Trophoblast cell (in vitro differentiated cells and primary cell): ENCODE measurements at regions not wholly inside any gene's neighbourhood (a gene's known extent, or its start where the extent isn't known, plus 50 kb on each side); places are given as distances from the start of the nearest gene placed in this dataset.

ENCODE experiments used
- DNase-seq, 2 donors: peaks; one replicate each; pipeline ENCODE4 v3.0.0-alpha.2; 2016
- H2AFZ ChIP-seq: 2 replicates; pipeline ENCODE4 v1.6.1; 2013; ENCODE audit warnings: low read length, moderate library complexity, mild to moderate bottlenecking; ENCODE audit not compliant: insufficient read depth, poor library complexity
- H2AK5ac ChIP-seq: 2 replicates; pipeline ENCODE4 v1.6.1; 2013; ENCODE audit warnings: mild to moderate bottlenecking, low read length
- H2BK120ac ChIP-seq: 2 replicates; pipeline ENCODE4 v1.6.1; 2013; ENCODE audit warnings: low read length, mild to moderate bottlenecking, moderate library complexity; ENCODE audit not compliant: insufficient read depth, poor library complexity
- H2BK12ac ChIP-seq: 2 replicates; pipeline ENCODE4 v1.6.1; 2013; ENCODE audit warnings: mild to moderate bottlenecking, low read length, moderate library complexity
- H2BK5ac ChIP-seq: 2 replicates; pipeline ENCODE4 v1.6.1; 2013; ENCODE audit warnings: low read length, low read depth, moderate library complexity, mild to moderate bottlenecking; ENCODE audit not compliant: poor library complexity
- H3K14ac ChIP-seq: 2 replicates; pipeline ENCODE4 v1.6.1; 2013; ENCODE audit warnings: mild to moderate bottlenecking, low read length
- H3K18ac ChIP-seq: 2 replicates; pipeline ENCODE4 v1.6.1; 2013; ENCODE audit warnings: mild to moderate bottlenecking, low read length
- H3K23ac ChIP-seq: 2 replicates; pipeline ENCODE4 v1.6.1; 2013; ENCODE audit warnings: low read length
- H3K27ac ChIP-seq: 2 replicates; pipeline ENCODE4 v1.5.1; 2013; ENCODE audit warnings: low read depth, mild to moderate bottlenecking, inconsistent platforms, low read length, moderate library complexity
- H3K27me3 ChIP-seq: 2 replicates; pipeline ENCODE4 v1.6.1; 2013; ENCODE audit warnings: inconsistent platforms, mild to moderate bottlenecking, low read length, moderate library complexity; ENCODE audit not compliant: insufficient read depth
- H3K36me3 ChIP-seq, 2 experiments: 1 replicate in 1 of 2; 2 replicates in 1 of 2; pipeline ENCODE4 v1.6.1; 2013; ENCODE audit warnings: low read length in 2 of 2, mild to moderate bottlenecking in 2 of 2, moderate library complexity in 1 of 2; ENCODE audit not compliant: insufficient read depth in 2 of 2, control insufficient read depth in 1 of 2
- H3K4ac ChIP-seq: 2 replicates; pipeline ENCODE4 v1.6.1; 2013; ENCODE audit warnings: low read depth, mild to moderate bottlenecking, low read length, moderate library complexity
- H3K4me1 ChIP-seq, 2 experiments: 1 replicate in 1 of 2; 2 replicates in 1 of 2; pipeline ENCODE4 v1.6.1; 2013; ENCODE audit warnings: low read length in 2 of 2, mild to moderate bottlenecking in 2 of 2, moderate library complexity in 1 of 2; ENCODE audit not compliant: insufficient read depth in 2 of 2, control insufficient read depth in 1 of 2
- H3K4me2 ChIP-seq: 2 replicates; pipeline ENCODE4 v1.6.1; 2013; ENCODE audit warnings: inconsistent platforms, mild to moderate bottlenecking, low read length, moderate library complexity
- H3K4me3 ChIP-seq: 2 replicates; pipeline ENCODE4 v1.5.1; 2013; ENCODE audit warnings: mild to moderate bottlenecking, low read depth, low read length, inconsistent platforms
- H3K79me1 ChIP-seq: one replicate; pipeline ENCODE4 v1.6.1; 2013; ENCODE audit warnings: low read length
- H3K79me2 ChIP-seq: 2 replicates; pipeline ENCODE4 v1.6.1; 2013; ENCODE audit warnings: low read length, mild to moderate bottlenecking; ENCODE audit not compliant: control insufficient read depth, insufficient read depth, poor library complexity
- H3K9ac ChIP-seq: 2 replicates; pipeline ENCODE4 v1.6.1; 2013; ENCODE audit warnings: mild to moderate bottlenecking, low read length
- H3K9me3 ChIP-seq: 2 replicates; pipeline ENCODE4 v1.6.1; 2013; ENCODE audit warnings: low read depth, mild to moderate bottlenecking, control low read depth, inconsistent platforms, low read length; ENCODE audit not compliant: insufficient read depth
- H4K12ac ChIP-seq: 2 replicates; pipeline ENCODE4 v1.6.1; 2013; ENCODE audit warnings: low read depth, mild to moderate bottlenecking, low read length, moderate library complexity
- H4K8ac ChIP-seq: 2 replicates; pipeline ENCODE4 v1.6.1; 2013; ENCODE audit warnings: low read depth, mild to moderate bottlenecking, low read length, moderate library complexity
- H4K91ac ChIP-seq: one replicate; pipeline ENCODE4 v1.6.1; 2013; ENCODE audit warnings: low read depth, mild to moderate bottlenecking, low read length, moderate library complexity
- WGBS: extraction: QIAGEN DNeasy Blood & Tissue Kit; methylation state at CpG from one replicate; pipeline ENCODE4 v1.1.7; 2013; ENCODE audit warnings: missing lambda C conversion rate; ENCODE audit not compliant: insufficient read length, insufficient coverage; ENCODE audit errors: extremely low coverage; 5-methylcytosine and 5-hydroxymethylcytosine counted together

DNA sequence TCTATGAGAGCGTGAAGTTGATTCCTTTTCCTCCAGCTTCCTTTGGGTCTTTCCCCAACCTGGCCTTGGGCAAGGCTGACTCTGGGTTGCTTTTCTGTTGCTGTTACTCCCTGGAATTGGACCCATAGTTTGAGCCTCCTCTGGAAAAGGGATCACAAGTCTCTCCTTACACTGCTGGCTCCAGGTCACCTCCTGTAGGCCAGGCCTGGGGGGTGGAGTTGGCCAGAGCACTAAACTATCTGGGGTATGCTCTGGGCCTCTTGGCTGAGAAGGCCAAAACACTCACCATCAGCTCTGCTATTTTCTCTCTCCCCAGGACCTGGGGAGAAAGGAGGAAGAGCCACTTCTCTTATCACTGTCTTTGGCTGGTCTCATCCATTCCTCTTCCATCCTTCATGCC is 56.5 kb upstream of the NCOA1 start:
- H2BK5ac ChIP-seq: no peak overlapping the region
- H3K4ac ChIP-seq: no peak overlapping the region
- no peaks in the 10 kb centered on the region for H3K27me3 ChIP-seq
- no peaks in the 10 kb centered on the region for H3K36me3 ChIP-seq
- no peak overlapping the region for H3K14ac ChIP-seq
- H3K9ac ChIP-seq: no peak overlapping the region
- no peak overlapping the region for H2AFZ ChIP-seq
- no peak overlapping the region for H2BK12ac ChIP-seq
- H3K27ac ChIP-seq: no peak overlapping the region
- H4K8ac ChIP-seq: no peak overlapping the region
- no peak overlapping the region for H4K91ac ChIP-seq
- H3K4me3 ChIP-seq: no peak overlapping the region
- H3K79me1 ChIP-seq: no peaks in the 10 kb centered on the region
- no CpG with 5 or more reads among the region's 1 CpG for WGBS
- no peak overlapping the region for H3K23ac ChIP-seq
- DNase-seq: peak in 1 of 2 donors; percentile 22
- no peak overlapping the region for H3K4me2 ChIP-seq
- no peak overlapping the region for H4K12ac ChIP-seq
- H3K9me3 ChIP-seq: peaks cover 1% of the 10 kb centered on the region
- no peaks in the 10 kb centered on the region for H3K4me1 ChIP-seq
- H3K18ac ChIP-seq: no peak overlapping the region
- no peak overlapping the region for H2BK120ac ChIP-seq
- no peaks in the 10 kb centered on the region for H3K79me2 ChIP-seq
- H2AK5ac ChIP-seq: no peak overlapping the region

DNA sequence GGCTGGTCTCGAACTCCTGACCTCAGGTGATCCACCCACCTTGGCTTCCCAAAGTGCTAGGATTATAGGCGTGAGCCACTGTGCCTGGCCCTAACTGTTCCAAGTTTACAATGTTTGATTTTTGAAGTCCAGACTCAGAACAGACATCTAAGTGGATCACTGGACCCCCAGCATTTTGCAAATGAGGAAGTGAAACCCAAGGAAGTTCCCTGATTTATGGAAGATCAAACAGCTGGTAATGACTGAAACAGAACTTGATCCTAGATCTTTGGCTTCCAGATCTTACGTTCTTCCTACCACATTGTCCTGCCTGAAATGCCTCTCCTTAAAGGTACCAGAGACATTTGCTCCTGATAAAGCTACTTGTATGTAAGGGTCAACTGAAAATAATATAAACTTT is 58.3 kb upstream of the NCOA1 start:
- Histone ChIP-seq H3K27me3 (no peaks in the 10 kb centered on the region), H4K8ac (no peak overlapping the region), H3K9me3 (peaks cover 1% of the 10 kb centered on the region), H2BK120ac (no peak overlapping the region), H3K4me1 (no peaks in the 10 kb centered on the region), H3K18ac (no peak overlapping the region), H3K14ac (no peak overlapping the region), H3K36me3 (no peaks in the 10 kb centered on the region), H3K79me2 (no peaks in the 10 kb centered on the region), H4K12ac (no peak overlapping the region), H3K27ac (no peak overlapping the region), H2AFZ (no peak overlapping the region), H2AK5ac (no peak overlapping the region), H3K4me2 (no peak overlapping the region), H3K9ac (no peak overlapping the region), H3K4ac (no peak overlapping the region), H3K23ac (no peak overlapping the region), H2BK5ac (no peak overlapping the region), H4K91ac (no peak overlapping the region), H2BK12ac (no peak overlapping the region), H3K79me1 (no peaks in the 10 kb centered on the region), H3K4me3 (no peak overlapping the region)
- DNase-seq: no peak
- no CpG with 5 or more reads among the region's 3 CpGs for WGBS

DNA sequence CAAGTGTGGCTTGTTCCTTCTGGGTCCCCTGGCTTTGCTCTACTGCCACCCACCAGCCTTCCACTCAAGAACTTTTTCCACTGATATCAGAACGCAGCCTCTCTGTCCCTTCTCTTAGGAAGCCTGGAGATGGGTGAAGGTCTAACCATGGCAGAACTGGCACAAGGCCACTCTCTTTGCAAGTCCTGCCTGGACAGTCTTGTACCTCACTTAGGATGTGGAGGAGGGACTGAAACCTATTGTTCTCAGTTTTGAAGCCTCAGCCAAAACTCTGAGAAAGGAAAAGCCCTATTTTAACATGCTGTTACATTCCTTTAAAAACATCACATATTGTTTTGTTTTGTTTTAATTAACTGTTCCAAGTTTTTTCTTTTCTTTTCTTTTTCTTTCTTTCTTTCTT is 58.9 kb upstream of the NCOA1 start:
- Histone ChIP-seq H2BK12ac (no peak overlapping the region), H3K9me3 (peaks cover 1% of the 10 kb centered on the region), H3K27ac (no peak overlapping the region), H3K14ac (no peak overlapping the region), H3K4me1 (no peaks in the 10 kb centered on the region), H3K79me2 (no peaks in the 10 kb centered on the region), H2AK5ac (no peak overlapping the region), H2AFZ (no peak overlapping the region), H4K12ac (no peak overlapping the region), H4K8ac (no peak overlapping the region), H3K9ac (no peak overlapping the region), H3K36me3 (no peaks in the 10 kb centered on the region), H3K4ac (no peak overlapping the region), H2BK5ac (no peak overlapping the region), H3K79me1 (no peaks in the 10 kb centered on the region), H3K27me3 (no peaks in the 10 kb centered on the region), H3K4me3 (no peak overlapping the region), H3K4me2 (no peak overlapping the region), H4K91ac (no peak overlapping the region), H3K18ac (no peak overlapping the region), H3K23ac (no peak overlapping the region), H2BK120ac (no peak overlapping the region)
- no CpG with 5 or more reads among the region's 1 CpG for WGBS
- DNase-seq: no peak

- Histone ChIP-seq H4K8ac (no peak overlapping the region), H2BK5ac (no peak overlapping the region), H3K4me1 (no peaks in the 10 kb centered on the region), H3K23ac (no peak overlapping the region), H2AK5ac (no peak overlapping the region), H3K79me2 (no peaks in the 10 kb centered on the region), H3K18ac (no peak overlapping the region), H3K9me3 (peaks cover 1% of the 10 kb centered on the region), H3K9ac (no peak overlapping the region), H3K79me1 (no peaks in the 10 kb centered on the region), H3K4me3 (no peak overlapping the region), H3K27ac (no peak overlapping the region), H2BK120ac (no peak overlapping the region), H2BK12ac (no peak overlapping the region), H4K12ac (no peak overlapping the region), H3K4me2 (no peak overlapping the region), H3K4ac (no peak overlapping the region), H3K14ac (no peak overlapping the region), H3K27me3 (no peaks in the 10 kb centered on the region), H2AFZ (no peak overlapping the region), H4K91ac (no peak overlapping the region), H3K36me3 (no peaks in the 10 kb centered on the region)
- DNase-seq: no peak
- 100% methylated on average over 3 of the region's 14 CpGs for WGBS
Measured at GRCh38 chr2:24429197-24430074, 61.6 kb upstream of the NCOA1 start.
